Neural cell (in vitro differentiated cells): ENCODE measurements at regions not wholly inside any gene's neighbourhood (a gene's known extent, or its start where the extent isn't known, plus 50 kb on each side); places are given as distances from the start of the nearest gene placed in this dataset.

Source experiments
- H2AFZ ChIP-seq: fragments of 200-600, 300-800 bp; sonication (generic), shearing (Covaris generic); 2 replicates; pipeline ENCODE4 v1.6.0; 2014; ENCODE audit warnings: low read depth, mild to moderate bottlenecking, antibody characterized with exemption, low read length, moderate library complexity
- H3F3A ChIP-seq: fragments of 200-600 bp; shearing (Covaris generic); 2 replicates; pipeline ENCODE4 v1.6.1; 2016; ENCODE audit warnings: mild to moderate bottlenecking, moderate library complexity, mixed read lengths, antibody characterized with exemption, low read length; ENCODE audit not compliant: insufficient read depth, poor library complexity, severe bottlenecking
- H3K27ac ChIP-seq: fragments of 200-600, 300-800 bp; sonication (generic), shearing (Covaris generic); 2 replicates; pipeline ENCODE4 v1.5.1; 2014; ENCODE audit warnings: mild to moderate bottlenecking, low read length, moderate library complexity
- H3K27me3 ChIP-seq: fragments of 300-800, 200-600 bp; sonication (generic), shearing (Covaris generic); 2 replicates; pipeline ENCODE4 v1.6.0; 2014; ENCODE audit warnings: mild to moderate bottlenecking, low read depth, low read length, moderate library complexity; ENCODE audit not compliant: insufficient read depth
- H3K36me3 ChIP-seq: fragments of 300-800, 200-600 bp; sonication (generic), shearing (Covaris generic); 2 replicates; pipeline ENCODE4 v1.5.1; 2014; ENCODE audit warnings: mild to moderate bottlenecking, antibody characterized with exemption, low read length, moderate library complexity; ENCODE audit not compliant: insufficient read depth
- H3K4me2 ChIP-seq: fragments of 300-800, 200-600 bp; sonication (generic), shearing (Covaris generic); 2 replicates; pipeline ENCODE4 v1.6.0; 2014; ENCODE audit warnings: mild to moderate bottlenecking, low read length
- H3K4me3 ChIP-seq: fragments of 300-800, 200-600 bp; sonication (generic), shearing (Covaris generic); 2 replicates; pipeline ENCODE4 v1.5.1; 2014; ENCODE audit warnings: mild to moderate bottlenecking, low read length, moderate library complexity
- H3K79me2 ChIP-seq: fragments of 200-600 bp; shearing (Covaris generic); replicated peaks from 2 replicates; pipeline ENCODE4 v1.6.0; 2014; ENCODE audit warnings: mild to moderate bottlenecking, low read length, moderate library complexity; ENCODE audit not compliant: insufficient read depth
- H3K9ac ChIP-seq: fragments of 300-800, 200-600 bp; sonication (generic), shearing (Covaris generic); 2 replicates; pipeline ENCODE4 v1.6.1; 2016; ENCODE audit warnings: mild to moderate bottlenecking, low read length, mixed read lengths
- H3K9me2 ChIP-seq: fragments of 200-600 bp; shearing (Covaris generic); 2 replicates; pipeline ENCODE4 v1.6.1; 2016; ENCODE audit warnings: mild to moderate bottlenecking, low read length, mixed read lengths; ENCODE audit not compliant: insufficient read depth
- H3K9me3 ChIP-seq: fragments of 200-600, 300-800 bp; sonication (generic), shearing (Covaris generic); 2 replicates; pipeline ENCODE4 v1.6.1; 2016; ENCODE audit warnings: mild to moderate bottlenecking, mixed run types, low read length, moderate library complexity, mixed read lengths
- H4K20me1 ChIP-seq: fragments of 200-600 bp; shearing (Covaris generic); 2 replicates; pipeline ENCODE4 v1.6.1; 2016; ENCODE audit warnings: mild to moderate bottlenecking, mixed run types; ENCODE audit not compliant: insufficient read depth
- EP300 ChIP-seq: fragments of 450-650 bp; conservative IDR thresholded peaks from 2 replicates; pipeline ENCODE4 v1.6.1; 2014; ENCODE audit warnings: antibody characterized with exemption, mild to moderate bottlenecking, moderate library complexity; ENCODE audit not compliant: poor library complexity, severe bottlenecking
- EZH2 ChIP-seq: fragments of 200-600, 300-800 bp; shearing (Covaris generic), sonication (generic); IDR thresholded peaks from 2 replicates; pipeline ENCODE4 v1.6.1; 2014; ENCODE audit warnings: antibody characterized with exemption, low read length, borderline replicate concordance, mild to moderate bottlenecking; ENCODE audit not compliant: insufficient read depth, poor library complexity, severe bottlenecking
- MXI1 ChIP-seq: fragments of 450-650 bp; conservative IDR thresholded peaks from 2 replicates; pipeline ENCODE4 v1.6.1; 2014; ENCODE audit warnings: antibody characterized with exemption, mild to moderate bottlenecking; ENCODE audit not compliant: poor library complexity, severe bottlenecking
- POLR2AphosphoS5 ChIP-seq: IDR thresholded peaks from 2 replicates; pipeline ENCODE4 v1.6.1; 2012
- RAD21 ChIP-seq: fragments of 450-650 bp; conservative IDR thresholded peaks from 2 replicates; pipeline ENCODE4 v1.6.1; 2014; ENCODE audit warnings: antibody characterized with exemption, mild to moderate bottlenecking, moderate library complexity
- SMC3 ChIP-seq: fragments of 450-650 bp; conservative IDR thresholded peaks from 2 replicates; pipeline ENCODE4 v1.6.1; 2014; ENCODE audit warnings: antibody characterized with exemption, mild to moderate bottlenecking, moderate library complexity; ENCODE audit not compliant: poor library complexity
- TAF1 ChIP-seq: IDR thresholded peaks from 2 replicates; pipeline ENCODE4 v1.6.1; 2012; ENCODE audit warnings: low read depth
- TF ChIP-seq, protein P1 (sequence below): fragments of 450-650 bp; IDR thresholded peaks from 2 replicates; pipeline ENCODE4 v1.5.1; 2014; ENCODE audit warnings: antibody characterized with exemption, mild to moderate bottlenecking, moderate library complexity; ENCODE audit not compliant: poor library complexity, severe bottlenecking
- TF ChIP-seq, protein P2 (sequence below): IDR thresholded peaks from 2 replicates; pipeline ENCODE4 v1.6.1; 2012; ENCODE audit warnings: borderline replicate concordance

DNA sequence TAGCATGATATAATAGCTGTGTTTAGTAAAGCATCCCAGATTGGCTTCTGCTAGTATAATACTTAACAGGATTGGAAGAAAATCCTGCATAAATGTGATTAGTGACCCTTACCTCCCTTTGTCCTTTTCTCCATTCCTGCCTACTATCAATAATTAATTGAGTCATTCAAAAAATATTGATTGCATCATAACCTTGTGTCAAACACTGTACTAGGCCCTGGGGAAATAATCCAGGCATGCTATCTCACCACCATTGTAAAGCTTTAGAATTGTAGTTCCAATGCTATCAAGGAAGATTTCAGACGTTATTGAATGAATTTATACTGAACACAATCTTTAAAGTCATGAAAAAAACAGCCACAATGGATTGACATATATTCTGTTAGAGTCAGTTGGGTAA lies 378.6 kb upstream of the DDHD1 start:
- Histone ChIP-seq H3K27me3 (no peaks in the 10 kb centered on the region), H3K4me2 (no peak overlapping the region), H3K9me3 (no peaks in the 10 kb centered on the region), H3K9ac (no peak overlapping the region), H3K36me3 (no peaks in the 10 kb centered on the region), H3F3A (no peaks in the 10 kb centered on the region), H3K79me2 (no peaks in the 10 kb centered on the region), H2AFZ (no peak overlapping the region), H3K4me3 (no peak overlapping the region), H3K9me2 (no peaks in the 10 kb centered on the region), H3K27ac (no peak overlapping the region), H4K20me1 (no peaks in the 10 kb centered on the region)
- TF ChIP-seq TAF1: no peak

DNA sequence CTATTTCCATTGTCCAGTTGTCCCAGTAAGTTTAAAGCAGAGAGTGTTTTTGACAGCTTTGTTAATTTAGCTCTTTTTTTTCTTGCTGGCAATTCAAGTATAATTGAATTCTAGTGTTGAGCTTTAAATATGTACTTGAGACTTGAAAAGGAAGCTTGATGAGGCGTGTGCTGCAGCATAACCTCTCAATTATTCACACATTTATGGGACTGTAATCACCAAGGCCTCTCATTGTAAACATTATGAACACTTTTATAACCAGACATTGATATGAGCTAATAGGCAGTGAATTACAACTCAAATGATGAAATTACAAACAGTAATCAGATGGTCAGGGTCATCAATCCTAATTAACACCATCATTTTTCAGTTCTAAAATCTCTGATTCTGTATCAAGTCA lies 378.0 kb upstream of the DDHD1 start:
- Histone ChIP-seq H3K4me3 (no peak overlapping the region), H4K20me1 (no peaks in the 10 kb centered on the region), H3F3A (no peaks in the 10 kb centered on the region), H3K9ac (no peak overlapping the region), H3K79me2 (no peaks in the 10 kb centered on the region), H3K27ac (no peak overlapping the region), H2AFZ (no peak overlapping the region), H3K36me3 (no peaks in the 10 kb centered on the region), H3K4me2 (no peak overlapping the region), H3K9me3 (no peaks in the 10 kb centered on the region), H3K27me3 (no peaks in the 10 kb centered on the region), H3K9me2 (no peaks in the 10 kb centered on the region)
- TF ChIP-seq SMC3 (no peak), TAF1 (no peak), EP300 (no peak), EZH2 (no peak), RAD21 (no peak), POLR2AphosphoS5 (no peak), MXI1 (no peak)
- TF ChIP-seq, protein P1, sequence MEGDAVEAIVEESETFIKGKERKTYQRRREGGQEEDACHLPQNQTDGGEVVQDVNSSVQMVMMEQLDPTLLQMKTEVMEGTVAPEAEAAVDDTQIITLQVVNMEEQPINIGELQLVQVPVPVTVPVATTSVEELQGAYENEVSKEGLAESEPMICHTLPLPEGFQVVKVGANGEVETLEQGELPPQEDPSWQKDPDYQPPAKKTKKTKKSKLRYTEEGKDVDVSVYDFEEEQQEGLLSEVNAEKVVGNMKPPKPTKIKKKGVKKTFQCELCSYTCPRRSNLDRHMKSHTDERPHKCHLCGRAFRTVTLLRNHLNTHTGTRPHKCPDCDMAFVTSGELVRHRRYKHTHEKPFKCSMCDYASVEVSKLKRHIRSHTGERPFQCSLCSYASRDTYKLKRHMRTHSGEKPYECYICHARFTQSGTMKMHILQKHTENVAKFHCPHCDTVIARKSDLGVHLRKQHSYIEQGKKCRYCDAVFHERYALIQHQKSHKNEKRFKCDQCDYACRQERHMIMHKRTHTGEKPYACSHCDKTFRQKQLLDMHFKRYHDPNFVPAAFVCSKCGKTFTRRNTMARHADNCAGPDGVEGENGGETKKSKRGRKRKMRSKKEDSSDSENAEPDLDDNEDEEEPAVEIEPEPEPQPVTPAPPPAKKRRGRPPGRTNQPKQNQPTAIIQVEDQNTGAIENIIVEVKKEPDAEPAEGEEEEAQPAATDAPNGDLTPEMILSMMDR: no peak
- TF ChIP-seq, protein P2, sequence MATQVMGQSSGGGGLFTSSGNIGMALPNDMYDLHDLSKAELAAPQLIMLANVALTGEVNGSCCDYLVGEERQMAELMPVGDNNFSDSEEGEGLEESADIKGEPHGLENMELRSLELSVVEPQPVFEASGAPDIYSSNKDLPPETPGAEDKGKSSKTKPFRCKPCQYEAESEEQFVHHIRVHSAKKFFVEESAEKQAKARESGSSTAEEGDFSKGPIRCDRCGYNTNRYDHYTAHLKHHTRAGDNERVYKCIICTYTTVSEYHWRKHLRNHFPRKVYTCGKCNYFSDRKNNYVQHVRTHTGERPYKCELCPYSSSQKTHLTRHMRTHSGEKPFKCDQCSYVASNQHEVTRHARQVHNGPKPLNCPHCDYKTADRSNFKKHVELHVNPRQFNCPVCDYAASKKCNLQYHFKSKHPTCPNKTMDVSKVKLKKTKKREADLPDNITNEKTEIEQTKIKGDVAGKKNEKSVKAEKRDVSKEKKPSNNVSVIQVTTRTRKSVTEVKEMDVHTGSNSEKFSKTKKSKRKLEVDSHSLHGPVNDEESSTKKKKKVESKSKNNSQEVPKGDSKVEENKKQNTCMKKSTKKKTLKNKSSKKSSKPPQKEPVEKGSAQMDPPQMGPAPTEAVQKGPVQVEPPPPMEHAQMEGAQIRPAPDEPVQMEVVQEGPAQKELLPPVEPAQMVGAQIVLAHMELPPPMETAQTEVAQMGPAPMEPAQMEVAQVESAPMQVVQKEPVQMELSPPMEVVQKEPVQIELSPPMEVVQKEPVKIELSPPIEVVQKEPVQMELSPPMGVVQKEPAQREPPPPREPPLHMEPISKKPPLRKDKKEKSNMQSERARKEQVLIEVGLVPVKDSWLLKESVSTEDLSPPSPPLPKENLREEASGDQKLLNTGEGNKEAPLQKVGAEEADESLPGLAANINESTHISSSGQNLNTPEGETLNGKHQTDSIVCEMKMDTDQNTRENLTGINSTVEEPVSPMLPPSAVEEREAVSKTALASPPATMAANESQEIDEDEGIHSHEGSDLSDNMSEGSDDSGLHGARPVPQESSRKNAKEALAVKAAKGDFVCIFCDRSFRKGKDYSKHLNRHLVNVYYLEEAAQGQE: no peak

DNA sequence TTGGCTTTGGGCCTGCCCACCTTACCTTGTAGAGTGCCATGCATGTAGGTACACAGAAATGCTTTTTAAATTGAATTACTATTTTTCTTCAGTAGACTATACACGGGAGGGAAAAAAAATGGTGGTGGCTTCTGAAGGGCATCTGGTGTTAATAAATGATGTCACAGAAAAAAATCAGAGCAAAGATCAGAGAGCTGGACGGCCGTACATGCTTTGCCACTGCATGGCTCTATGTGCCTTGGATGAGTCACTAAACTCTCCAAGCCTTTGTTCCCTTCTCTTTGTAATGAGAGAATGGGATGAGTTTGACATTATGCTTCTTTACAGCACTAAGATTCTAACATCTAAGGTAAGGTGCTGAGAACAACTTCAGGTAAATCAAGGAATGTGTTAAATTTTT lies 376.4 kb upstream of the DDHD1 start:
- H3K9me3 ChIP-seq: no peaks in the 10 kb centered on the region
- H3K27me3 ChIP-seq: no peaks in the 10 kb centered on the region
- no peak for TF ChIP-seq SMC3
- TF ChIP-seq, protein P2: no peak
- TF ChIP-seq POLR2AphosphoS5: no peak
- no peak for TF ChIP-seq MXI1
- TF ChIP-seq, protein P1: no peak
- TF ChIP-seq TAF1: no peak
- no peak for TF ChIP-seq RAD21
- no peak overlapping the region for H3K27ac ChIP-seq
- H2AFZ ChIP-seq: no peak overlapping the region
- no peaks in the 10 kb centered on the region for H3K9me2 ChIP-seq
- H3K36me3 ChIP-seq: no peaks in the 10 kb centered on the region
- no peak overlapping the region for H3K4me3 ChIP-seq
- no peaks in the 10 kb centered on the region for H4K20me1 ChIP-seq
- no peaks in the 10 kb centered on the region for H3K79me2 ChIP-seq
- no peaks in the 10 kb centered on the region for H3F3A ChIP-seq
- H3K4me2 ChIP-seq: no peak overlapping the region
- H3K9ac ChIP-seq: no peak overlapping the region
